Astrocyte (in vitro differentiated cells and primary cell): ENCODE measurements at regions not wholly inside any gene's neighbourhood (a gene's known extent, or its start where the extent isn't known, plus 50 kb on each side); places are given as distances from the start of the nearest gene placed in this dataset.

Experiments
- DNase-seq: peaks from one replicate; pipeline ENCODE4 v3.0.0-alpha.2; 2010; ENCODE audit warnings: low read depth
- FAIRE-seq: peaks from 2 replicates; lab custom pipeline; 2011; peaks lifted over from hg19 to GRCh38; lab: Jason Lieb, UNC
- H2AFZ ChIP-seq: 2 replicates; pipeline ENCODE4 v1.6.0; 2012; ENCODE audit warnings: low read depth, low read length, inconsistent platforms
- H3K27ac ChIP-seq: 2 replicates; pipeline ENCODE4 v1.5.1; 2011; ENCODE audit warnings: low read depth, low read length, inconsistent platforms
- H3K27me3 ChIP-seq: 2 replicates; pipeline ENCODE4 v1.6.0; 2011; ENCODE audit warnings: low read length, inconsistent platforms; ENCODE audit not compliant: insufficient read depth
- H3K36me3 ChIP-seq: 2 replicates; pipeline ENCODE4 v1.5.1; 2011; ENCODE audit warnings: low read length, inconsistent platforms; ENCODE audit not compliant: insufficient read depth
- H3K4me1 ChIP-seq: 2 replicates; pipeline ENCODE4 v1.5.1; 2011; ENCODE audit warnings: low read length, inconsistent platforms; ENCODE audit not compliant: insufficient read depth
- H3K4me2 ChIP-seq: 2 replicates; pipeline ENCODE4 v1.6.0; 2012; ENCODE audit warnings: low read length, inconsistent platforms
- H3K4me3 ChIP-seq: 2 replicates; pipeline ENCODE4 v1.5.1; 2011; ENCODE audit warnings: low read depth, mild to moderate bottlenecking, low read length, inconsistent platforms; ENCODE audit not compliant: insufficient read depth
- H3K79me2 ChIP-seq: 2 replicates; pipeline ENCODE4 v1.6.0; 2012; ENCODE audit warnings: mild to moderate bottlenecking, low read length, inconsistent platforms; ENCODE audit not compliant: insufficient read depth
- H3K9ac ChIP-seq: 2 replicates; pipeline ENCODE4 v1.6.0; 2012; ENCODE audit warnings: mild to moderate bottlenecking, low read length, inconsistent platforms
- H3K9me3 ChIP-seq: 2 replicates; pipeline ENCODE4 v1.5.1; 2012; ENCODE audit warnings: low read depth, mild to moderate bottlenecking, low read length, inconsistent platforms; ENCODE audit not compliant: insufficient read depth
- H4K20me1 ChIP-seq: 2 replicates; pipeline ENCODE4 v1.6.0; 2012; ENCODE audit warnings: low read length, inconsistent platforms; ENCODE audit not compliant: insufficient read depth
- H3K27ac Mint-ChIP-seq: one replicate; pipeline ENCODE4 v1.8.0; 2021; ENCODE audit warnings: mild to moderate bottlenecking, mixed read lengths; ENCODE audit not compliant: unreplicated experiment
- H3K27me3 Mint-ChIP-seq: one replicate; pipeline ENCODE4 v1.8.0; 2021; ENCODE audit warnings: low read depth, mixed read lengths; ENCODE audit not compliant: unreplicated experiment
- H3K36me3 Mint-ChIP-seq: one replicate; pipeline ENCODE4 v1.8.0; 2021; ENCODE audit warnings: low read depth, mixed read lengths; ENCODE audit not compliant: unreplicated experiment
- H3K4me1 Mint-ChIP-seq: one replicate; pipeline ENCODE4 v1.8.0; 2021; ENCODE audit warnings: low read depth, mixed read lengths; ENCODE audit not compliant: unreplicated experiment
- H3K4me3 Mint-ChIP-seq: one replicate; pipeline ENCODE4 v1.8.0; 2021; ENCODE audit warnings: mild to moderate bottlenecking, moderate library complexity, mixed read lengths; ENCODE audit not compliant: unreplicated experiment
- H3K9me3 Mint-ChIP-seq: one replicate; pipeline ENCODE4 v1.8.0; 2021; ENCODE audit warnings: mild to moderate bottlenecking, mixed read lengths; ENCODE audit not compliant: unreplicated experiment
- EZH2 ChIP-seq: IDR thresholded peaks from 2 replicates; pipeline ENCODE4 v1.6.1; 2012; ENCODE audit warnings: mild to moderate bottlenecking, low read length, inconsistent platforms; ENCODE audit not compliant: insufficient read depth
- TF ChIP-seq, protein P1 (sequence below): IDR thresholded peaks from 2 replicates; pipeline ENCODE4 v1.5.1; 2011; ENCODE audit warnings: low read depth, mild to moderate bottlenecking, inconsistent platforms, low read length, moderate library complexity; ENCODE audit not compliant: insufficient read depth

- no peak for FAIRE-seq
- H3K4me1 ChIP-seq: no peaks in the 10 kb centered on the region
- DNase-seq: no peak
Observed at GRCh38 chr14:84282618-84283017, 1247.3 kb upstream of the FLRT2 start.

DNA sequence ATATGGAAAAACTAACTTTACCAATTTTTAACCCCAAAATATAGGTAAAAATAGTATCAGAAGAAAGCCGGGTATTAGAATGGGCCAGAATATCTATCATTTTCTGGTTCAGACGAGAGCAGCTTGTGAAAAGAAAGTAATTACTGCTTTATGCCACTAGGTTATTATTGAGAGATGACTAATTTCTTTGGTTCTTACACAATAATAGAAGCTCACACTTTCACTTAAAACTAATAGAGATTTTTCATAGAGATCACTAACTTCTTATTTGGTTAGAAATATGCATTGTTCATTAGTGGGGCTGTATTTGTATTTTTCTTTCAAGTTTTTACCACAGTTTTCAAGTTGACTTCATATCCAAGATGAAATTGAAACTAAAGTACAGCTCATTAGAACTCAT is 1241.2 kb upstream of the FLRT2 start:
- H3K9me3 ChIP-seq: no peaks in the 10 kb centered on the region
- no peaks in the 10 kb centered on the region for H3K4me1 ChIP-seq
- no peak overlapping the region for H3K27ac ChIP-seq
- Mint-ChIP-seq H3K4me3 (no peak overlapping the region), H3K27me3 (no peaks in the 10 kb centered on the region), H3K4me1 (no peaks in the 10 kb centered on the region), H3K9me3 (no peaks in the 10 kb centered on the region), H3K27ac (no peak overlapping the region), H3K36me3 (no peaks in the 10 kb centered on the region)
- no peak overlapping the region for H2AFZ ChIP-seq
- TF ChIP-seq EZH2: no peak
- TF ChIP-seq, protein P1, sequence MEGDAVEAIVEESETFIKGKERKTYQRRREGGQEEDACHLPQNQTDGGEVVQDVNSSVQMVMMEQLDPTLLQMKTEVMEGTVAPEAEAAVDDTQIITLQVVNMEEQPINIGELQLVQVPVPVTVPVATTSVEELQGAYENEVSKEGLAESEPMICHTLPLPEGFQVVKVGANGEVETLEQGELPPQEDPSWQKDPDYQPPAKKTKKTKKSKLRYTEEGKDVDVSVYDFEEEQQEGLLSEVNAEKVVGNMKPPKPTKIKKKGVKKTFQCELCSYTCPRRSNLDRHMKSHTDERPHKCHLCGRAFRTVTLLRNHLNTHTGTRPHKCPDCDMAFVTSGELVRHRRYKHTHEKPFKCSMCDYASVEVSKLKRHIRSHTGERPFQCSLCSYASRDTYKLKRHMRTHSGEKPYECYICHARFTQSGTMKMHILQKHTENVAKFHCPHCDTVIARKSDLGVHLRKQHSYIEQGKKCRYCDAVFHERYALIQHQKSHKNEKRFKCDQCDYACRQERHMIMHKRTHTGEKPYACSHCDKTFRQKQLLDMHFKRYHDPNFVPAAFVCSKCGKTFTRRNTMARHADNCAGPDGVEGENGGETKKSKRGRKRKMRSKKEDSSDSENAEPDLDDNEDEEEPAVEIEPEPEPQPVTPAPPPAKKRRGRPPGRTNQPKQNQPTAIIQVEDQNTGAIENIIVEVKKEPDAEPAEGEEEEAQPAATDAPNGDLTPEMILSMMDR: no peak
- H3K4me3 ChIP-seq: no peak overlapping the region
- H3K79me2 ChIP-seq: no peaks in the 10 kb centered on the region
- H3K4me2 ChIP-seq: no peak overlapping the region
- FAIRE-seq (no peak), DNase-seq (no peak)
- H3K36me3 ChIP-seq: no peaks in the 10 kb centered on the region
- no peaks in the 10 kb centered on the region for H3K27me3 ChIP-seq
- no peak overlapping the region for H3K9ac ChIP-seq
- no peaks in the 10 kb centered on the region for H4K20me1 ChIP-seq

More at GRCh38 chr14:84282618-84283017, 1247.3 kb upstream of the FLRT2 start:
- Histone ChIP-seq H3K79me2 (no peaks in the 10 kb centered on the region), H3K4me2 (no peak overlapping the region), H3K9me3 (no peaks in the 10 kb centered on the region), H2AFZ (no peak overlapping the region), H4K20me1 (no peaks in the 10 kb centered on the region), H3K4me3 (no peak overlapping the region), H3K27ac (no peak overlapping the region), H3K9ac (no peak overlapping the region), H3K36me3 (no peaks in the 10 kb centered on the region), H3K27me3 (no peaks in the 10 kb centered on the region)
- Mint-ChIP-seq H3K4me3 (no peak overlapping the region), H3K36me3 (no peaks in the 10 kb centered on the region), H3K27me3 (no peaks in the 10 kb centered on the region), H3K9me3 (no peaks in the 10 kb centered on the region), H3K4me1 (peaks cover 7% of the 10 kb centered on the region), H3K27ac (no peak overlapping the region)
- TF ChIP-seq EZH2: no peak
- TF ChIP-seq, protein P1: no peak

DNA sequence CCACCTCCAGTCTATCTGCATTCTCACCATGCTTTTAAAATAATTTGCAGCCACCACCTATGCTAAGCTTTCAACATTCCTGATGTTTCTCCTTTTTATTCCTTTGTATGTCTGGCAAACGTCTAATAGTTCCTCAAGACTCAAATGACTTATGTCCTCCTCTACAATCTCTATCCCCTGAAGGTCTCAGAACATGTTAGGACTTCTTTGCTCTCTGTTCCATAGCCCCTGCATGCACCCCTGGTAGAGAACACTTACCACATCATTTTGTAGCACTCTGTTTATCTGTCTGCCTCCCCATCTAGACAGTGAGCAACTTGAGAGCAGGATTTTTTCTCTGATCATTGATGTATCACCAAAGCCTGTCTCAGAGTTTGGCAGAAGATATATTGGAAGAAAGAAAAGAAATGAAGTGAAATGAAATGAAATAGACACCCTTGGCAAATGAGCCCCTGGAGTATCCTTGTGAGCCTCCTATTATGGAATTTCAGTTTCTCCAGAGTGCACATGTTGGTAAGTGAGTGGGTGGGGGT is 1231.2 kb upstream of the FLRT2 start:
- H3K9me3 ChIP-seq: peaks cover 7% of the 10 kb centered on the region
- Mint-ChIP-seq H3K9me3 (no peaks in the 10 kb centered on the region), H3K4me3 (no peak overlapping the region), H3K27me3 (no peaks in the 10 kb centered on the region), H3K36me3 (no peaks in the 10 kb centered on the region), H3K27ac (no peak overlapping the region), H3K4me1 (no peaks in the 10 kb centered on the region)
- H3K4me1 ChIP-seq: no peaks in the 10 kb centered on the region
- FAIRE-seq: no peak
- no peak overlapping the region for H2AFZ ChIP-seq
- DNase-seq: no peak
- H3K4me2 ChIP-seq: no peak overlapping the region
- no peak overlapping the region for H3K9ac ChIP-seq
- TF ChIP-seq EZH2: no peak
- TF ChIP-seq, protein P1: no peak
- no peaks in the 10 kb centered on the region for H3K36me3 ChIP-seq
- no peaks in the 10 kb centered on the region for H3K79me2 ChIP-seq
- H4K20me1 ChIP-seq: no peaks in the 10 kb centered on the region
- H3K4me3 ChIP-seq: no peak overlapping the region
- H3K27me3 ChIP-seq: no peaks in the 10 kb centered on the region
- H3K27ac ChIP-seq: no peak overlapping the region
